ENCODE measurements at regions not wholly inside any gene's neighbourhood (a gene's known extent, or its start where the extent isn't known, plus 50 kb on each side); places are given as distances from the start of the nearest gene placed in this dataset.

- Histone ChIP-seq H3K4me3 (no peak overlapping the region), H3K27me3 (no peaks in the 10 kb centered on the region), H3K4me1 (no peaks in the 10 kb centered on the region), H3K36me3 (replicated peaks in 1 of 2; ENCODE audit: insufficient read depth in 1 of 2, low read depth in 2 of 2) (no peaks in the 10 kb centered on the region), H3K9me3 (no peaks in the 10 kb centered on the region), H3K27ac (no peak overlapping the region)
- ATAC-seq (no peak), DNase-seq (no peak)
- TF ChIP-seq CTCF (IDR thresholded peaks at IDR 0.05) (no peak), POLR2A (IDR thresholded peaks at IDR 0.05) (no peak)
- intact Hi-C loops (cut with DNase I), result no loop called here
- WGBS, 2 donors, result 74 to 100% methylated on average over 2 to 3 of the region's 3 CpGs
Measured at GRCh38 chr9:8052991-8053390, 253.4 kb upstream of the DMAC1 start.

- no peaks in the 10 kb centered on the region for H3K36me3 ChIP-seq (replicated peaks in 1 of 2; ENCODE audit: insufficient read depth in 1 of 2, low read depth in 2 of 2)
- no peaks in the 10 kb centered on the region for H3K4me1 ChIP-seq
- 60 to 62% methylated on average over 2 of the region's 2 CpGs for WGBS, 2 donors
- no peak overlapping the region for H3K27ac ChIP-seq
- peaks cover 0 to 15% (median 0%) of the 10 kb centered on the region in 3 donors for H3K9me3 ChIP-seq
- no peak overlapping the region for H3K4me3 ChIP-seq
- intact Hi-C loops (cut with DNase I), result no loop called here
- ATAC-seq (no peak), DNase-seq (no peak)
- TF ChIP-seq CTCF (IDR thresholded peaks at IDR 0.05) (no peak), POLR2A (IDR thresholded peaks at IDR 0.05) (no peak)
- no peaks in the 10 kb centered on the region for H3K27me3 ChIP-seq
Measured at GRCh38 chr9:8037745-8038144, 238.2 kb upstream of the DMAC1 start.

GRCh38 chr9:8036914-8037524 is 237.4 kb upstream of the DMAC1 start:
- Histone ChIP-seq H3K4me1 (no peaks in the 10 kb centered on the region), H3K4me3 (no peak overlapping the region), H3K27ac (no peak overlapping the region), H3K36me3 (replicated peaks in 1 of 2; ENCODE audit: insufficient read depth in 1 of 2, low read depth in 2 of 2) (no peaks in the 10 kb centered on the region), H3K9me3 (peaks cover 0 to 15% (median 0%) of the 10 kb centered on the region in 3 donors), H3K27me3 (no peaks in the 10 kb centered on the region)
- TF ChIP-seq CTCF (IDR thresholded peaks at IDR 0.05) (no peak), POLR2A (IDR thresholded peaks at IDR 0.05) (no peak)
- DNase-seq (no peak), ATAC-seq (no peak)
- intact Hi-C loops (cut with DNase I), result no loop called here

- DNase-seq, result no peak
Measured at GRCh38 chr9:8033794-8034193, 234.2 kb upstream of the DMAC1 start.

More at GRCh38 chr9:8033794-8034193, 234.2 kb upstream of the DMAC1 start:
- Histone ChIP-seq H3K27me3 (no peaks in the 10 kb centered on the region), H3K4me1 (no peaks in the 10 kb centered on the region), H3K36me3 (replicated peaks in 1 of 2; ENCODE audit: insufficient read depth in 1 of 2, low read depth in 2 of 2) (no peaks in the 10 kb centered on the region), H3K9me3 (peaks cover 0 to 11% (median 0%) of the 10 kb centered on the region in 3 donors), H3K27ac (no peak overlapping the region), H3K4me3 (no peak overlapping the region)
- 68 to 73% methylated on average over 2 of the region's 2 CpGs for WGBS, 2 donors
- ATAC-seq, result no peak
- intact Hi-C loops (cut with DNase I), result no loop called here
- TF ChIP-seq POLR2A (IDR thresholded peaks at IDR 0.05), result no peak
- no peak for TF ChIP-seq CTCF (IDR thresholded peaks at IDR 0.05)

Measured in body of pancreas (tissue), 4 donors.